Dermis blood vessel endothelial cell (primary cell): ENCODE measurements at regions not wholly inside any gene's neighbourhood (a gene's known extent, or its start where the extent isn't known, plus 50 kb on each side); places are given as distances from the start of the nearest gene placed in this dataset.

Source experiments
- DNase-seq: peaks from one replicate; pipeline ENCODE4 v3.0.0; 2010

- no peak for DNase-seq
These were observed 288.2 kb downstream of the PTPRU start for GRCh38 chr1:29524285-29525065.

DNA sequence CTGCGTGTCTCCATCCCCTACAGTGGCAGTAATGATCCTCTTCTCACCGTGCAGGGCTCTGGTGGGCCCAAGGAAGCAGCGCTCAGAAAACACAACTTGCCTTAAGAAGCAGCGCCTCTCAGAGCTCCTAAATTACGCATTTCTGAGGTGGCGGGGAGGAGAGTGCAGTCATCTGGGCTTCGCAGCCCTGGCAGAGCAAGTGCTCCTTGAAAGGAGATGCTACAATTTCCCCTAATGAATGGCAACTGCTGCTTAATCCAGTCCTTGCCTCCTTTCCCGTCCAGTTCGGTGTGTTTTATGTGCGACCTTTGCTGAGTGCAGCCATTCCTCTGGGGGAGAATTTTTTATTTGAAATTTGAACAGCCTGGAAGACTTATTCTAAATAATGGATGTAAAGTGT lies 287.3 kb downstream of the PTPRU start:
- no peak for DNase-seq

- no peak for DNase-seq
These were observed 286.8 kb downstream of the PTPRU start for GRCh38 chr1:29523136-29523535.

DNA sequence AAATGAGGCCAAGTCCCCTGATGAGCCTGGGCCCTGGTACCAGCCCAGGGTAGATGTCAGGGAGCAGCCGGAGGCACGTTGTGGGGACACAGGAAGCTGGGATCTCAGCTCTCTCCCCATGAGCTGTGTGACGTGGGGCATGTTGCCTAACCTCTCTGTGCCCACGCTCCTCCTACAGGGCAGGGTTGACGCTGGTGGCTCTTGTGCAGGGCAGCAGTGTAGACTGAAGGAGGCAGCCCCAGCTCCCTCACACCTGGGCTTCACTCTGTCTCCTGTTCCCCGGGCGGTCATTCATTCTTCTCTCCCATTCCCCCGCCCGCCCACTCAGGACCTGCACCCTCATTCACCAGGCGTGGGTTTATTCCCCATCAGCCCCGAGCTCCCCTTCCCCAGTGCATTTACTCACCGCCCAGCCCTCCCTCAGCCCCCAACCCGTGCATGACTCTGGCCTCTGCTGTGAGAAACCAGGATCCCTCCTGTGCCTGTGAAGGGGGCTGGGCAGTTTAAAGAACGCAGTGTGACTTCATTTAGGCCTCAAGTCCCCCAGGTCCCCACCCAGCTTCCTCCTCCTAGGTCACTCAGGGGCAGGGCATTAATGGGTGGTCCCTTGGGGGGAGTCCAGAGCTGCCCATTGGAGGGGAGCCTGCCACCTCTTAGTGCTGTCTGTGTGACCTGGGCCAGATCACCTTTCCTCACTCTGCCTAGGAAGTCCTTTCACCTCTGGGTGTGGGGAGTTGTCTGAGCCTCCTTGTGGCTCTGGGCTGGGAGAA lies 285.7 kb downstream of the PTPRU start:
- DNase-seq, result no peak

DNA sequence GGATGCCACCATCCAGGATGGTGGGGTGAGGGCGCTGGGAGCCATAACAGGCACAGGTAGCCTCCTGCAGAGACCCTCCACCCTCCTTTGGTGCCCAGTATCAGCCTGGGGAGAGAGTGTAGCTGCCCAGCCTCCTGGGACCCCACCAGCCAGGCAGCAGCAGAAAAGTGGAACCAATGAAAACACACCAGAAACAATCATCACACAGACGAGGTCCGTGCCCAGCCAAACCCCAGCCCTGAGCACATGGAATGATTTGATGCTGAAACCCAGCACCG lies 285.1 kb downstream of the PTPRU start:
- no peak for DNase-seq

- DNase-seq, result no peak
These were observed 284.5 kb downstream of the PTPRU start for GRCh38 chr1:29520571-29521437.

- no peak for DNase-seq
These were observed 283.4 kb downstream of the PTPRU start for GRCh38 chr1:29519788-29520110.

- DNase-seq, result no peak
These were observed 282.9 kb downstream of the PTPRU start for GRCh38 chr1:29519108-29519787.

DNA sequence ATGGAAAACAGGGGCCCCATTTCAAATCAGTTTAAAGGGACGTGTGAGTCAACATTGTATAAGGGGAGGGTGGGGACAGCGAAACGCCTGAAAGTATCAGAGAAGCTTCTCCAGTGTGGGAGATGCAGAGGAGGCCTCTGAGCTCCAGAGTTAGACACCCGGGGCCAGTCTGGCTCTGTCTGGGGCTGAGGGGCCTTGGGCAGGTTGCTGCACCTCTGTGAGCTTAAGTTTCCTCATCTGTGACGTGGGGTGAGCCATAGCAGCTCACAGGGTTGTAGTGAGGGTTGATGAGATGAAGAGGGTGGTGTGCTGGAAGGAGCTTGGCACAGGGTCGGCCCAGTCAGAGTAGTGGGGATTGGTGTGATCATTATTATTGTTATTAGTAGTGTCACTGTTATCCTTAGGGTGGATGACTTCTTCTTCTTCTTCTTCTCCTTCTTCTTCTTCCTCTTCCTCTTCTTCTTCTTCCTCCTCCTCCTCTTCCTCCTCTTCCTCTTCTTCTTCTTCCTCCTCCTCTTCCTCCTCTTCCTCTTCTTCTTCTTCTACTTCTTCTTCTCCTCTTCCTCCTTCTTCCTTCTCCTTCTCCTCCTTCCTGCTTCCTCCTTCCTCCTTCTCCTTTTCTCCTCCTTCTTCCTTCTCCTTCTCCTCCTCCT lies 282.0 kb downstream of the PTPRU start:
- no peak for DNase-seq

DNA sequence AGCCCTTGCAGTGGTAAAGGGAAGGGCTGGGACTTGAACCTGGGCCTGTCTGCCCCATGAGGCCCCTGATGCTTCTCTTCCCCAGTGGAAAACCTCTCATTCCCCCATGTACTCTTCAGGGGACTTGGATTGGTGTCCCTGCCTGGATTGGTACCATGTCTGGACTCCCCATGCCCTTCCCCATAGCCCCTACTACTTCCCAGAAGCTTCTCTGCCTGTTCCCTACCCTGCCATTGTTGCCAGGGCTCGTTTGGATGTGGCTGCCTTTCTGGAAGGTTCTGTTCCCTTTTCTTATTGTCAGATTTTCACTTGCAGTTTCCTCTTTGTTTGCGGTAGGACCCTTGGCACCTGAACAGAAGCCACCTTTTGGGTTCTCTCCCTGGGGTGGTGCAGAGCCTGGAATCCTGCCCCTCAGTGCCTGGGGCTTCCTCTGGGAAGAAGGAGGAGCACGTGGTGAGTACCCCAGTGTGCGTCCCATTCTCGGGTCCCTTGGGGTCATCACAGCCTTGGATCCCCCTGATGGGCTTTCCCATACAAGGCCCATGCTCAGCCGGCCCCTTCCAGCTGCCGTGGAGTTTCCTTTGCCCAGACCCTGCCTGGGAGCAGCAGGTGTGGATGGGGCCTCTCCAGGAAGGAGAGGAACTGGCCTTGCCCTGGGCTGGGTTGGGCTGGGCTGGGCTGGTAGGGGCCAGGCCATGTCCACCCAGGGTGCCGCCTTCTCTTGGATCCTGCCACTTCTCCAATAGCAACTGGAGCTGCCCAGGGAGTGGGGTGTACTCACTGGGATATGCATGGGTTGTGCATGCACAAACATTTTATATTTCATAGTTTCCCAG lies 281.1 kb downstream of the PTPRU start:
- DNase-seq, result no peak

DNA sequence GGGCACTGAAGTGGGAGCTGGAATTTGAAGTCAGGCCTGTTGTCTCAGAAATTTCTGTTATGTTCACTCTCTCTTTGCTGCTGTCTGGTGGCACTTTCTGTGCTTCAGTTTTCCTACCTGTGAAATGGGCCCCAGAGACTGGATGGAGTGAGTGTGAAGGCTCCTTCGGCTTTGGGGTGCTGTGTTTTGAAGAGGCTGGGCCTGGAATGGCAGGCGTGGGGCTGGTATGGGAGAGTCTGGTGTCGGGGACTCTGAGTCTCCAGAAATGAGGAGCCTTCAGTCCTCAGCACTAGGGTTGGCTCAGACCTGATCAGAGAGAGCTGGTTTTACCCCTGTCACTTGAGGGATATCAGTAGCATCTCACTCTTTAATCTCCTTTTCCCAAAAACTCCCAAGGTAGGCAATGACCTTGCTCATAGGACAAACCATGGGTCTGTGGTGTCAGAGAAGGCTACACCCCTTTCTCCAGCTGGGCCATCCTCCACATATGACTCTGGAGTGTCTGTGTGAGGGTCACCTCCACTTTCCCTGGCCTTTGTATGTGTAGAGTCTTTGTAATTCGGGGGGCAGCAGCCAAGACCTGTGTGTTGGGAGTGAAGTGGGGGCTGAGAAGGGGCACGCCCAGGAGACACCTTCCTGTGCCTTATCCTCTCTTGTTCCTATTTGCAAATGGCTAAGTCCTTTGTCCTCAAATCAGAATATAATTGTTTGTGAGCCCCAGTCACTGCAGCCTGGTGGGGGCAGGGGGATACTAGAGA lies 279.9 kb downstream of the PTPRU start:
- no peak for DNase-seq

GRCh38 chr1:29515170-29515955 lies 279.0 kb downstream of the PTPRU start:
- no peak for DNase-seq

DNA sequence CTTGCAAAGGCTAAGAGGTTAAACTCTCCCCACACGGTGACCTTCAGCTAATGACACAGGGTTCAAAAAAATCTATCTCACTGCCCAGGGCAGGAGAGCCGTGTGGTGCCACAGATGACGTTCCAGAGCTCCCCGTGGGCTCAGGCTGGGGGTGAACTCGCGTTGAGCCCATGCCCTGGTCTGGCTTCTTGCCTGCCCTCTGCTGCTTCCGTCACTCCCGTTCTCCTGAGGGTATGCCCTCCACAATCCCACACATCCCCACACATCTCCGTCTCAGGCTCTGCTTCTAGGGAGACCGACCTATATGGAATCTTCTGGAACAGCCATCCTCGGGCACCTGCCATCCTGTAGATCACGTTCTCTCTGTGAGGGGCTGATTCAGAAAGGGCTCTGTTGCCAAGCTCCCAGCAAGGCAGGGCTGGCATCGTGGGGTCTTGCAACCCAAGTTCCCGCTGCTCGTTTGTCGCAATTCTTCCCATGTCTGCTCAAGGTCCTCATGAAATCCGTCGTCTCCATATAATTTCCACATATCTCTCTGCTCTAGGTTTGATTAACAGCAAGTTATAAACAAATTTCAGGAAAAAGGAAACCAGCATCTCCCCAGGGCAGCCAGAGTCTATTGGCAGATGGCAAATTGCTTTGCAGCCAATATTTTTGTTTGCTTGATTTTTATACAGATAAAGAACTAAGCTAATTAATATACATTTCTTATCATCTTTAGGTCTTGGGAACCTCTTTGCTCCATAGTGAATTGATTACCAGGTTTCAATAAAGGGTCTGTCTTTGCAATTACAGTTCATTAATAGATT lies 278.2 kb downstream of the PTPRU start:
- no peak for DNase-seq

GRCh38 chr1:29513357-29513756 lies 277.0 kb downstream of the PTPRU start:
- peak; percentile 87 for DNase-seq

DNA sequence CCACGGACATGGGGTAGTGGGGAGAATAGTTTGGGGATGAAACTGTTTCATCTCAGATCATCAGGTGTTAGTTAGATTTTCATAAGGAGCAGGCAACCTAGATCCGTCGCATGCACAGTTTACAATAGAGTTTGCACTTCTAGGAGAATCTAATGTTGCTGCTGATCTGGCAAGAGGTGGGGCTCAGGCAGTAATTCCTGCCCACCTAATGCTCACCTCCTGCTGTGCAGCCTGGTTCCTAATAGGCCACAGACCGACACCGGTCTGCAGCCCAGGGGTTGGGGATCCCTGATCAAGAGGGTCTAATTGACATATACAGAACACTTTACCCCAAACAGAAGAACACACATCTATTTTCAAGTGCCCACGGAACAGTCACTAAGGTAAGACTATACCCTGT lies 275.1 kb downstream of the PTPRU start:
- no peak for DNase-seq

GRCh38 chr1:29508458-29509107 lies 272.3 kb downstream of the PTPRU start:
- no peak for DNase-seq

- DNase-seq, result no peak
These were observed 270.4 kb downstream of the PTPRU start for GRCh38 chr1:29506678-29507225.
